ENCODE measurements at regions not wholly inside any gene's neighbourhood (a gene's known extent, or its start where the extent isn't known, plus 50 kb on each side); places are given as distances from the start of the nearest gene placed in this dataset.

GRCh38 chr4:144820728-144821085 lies 174.8 kb downstream of the HHIP start:
- H3K27ac Mint-ChIP-seq (ENCODE audit: unreplicated experiment): peak overlapping the region; percentile 78
- H3K27me3 Mint-ChIP-seq (ENCODE audit: low read depth, unreplicated experiment): no peaks in the 10 kb centered on the region

GRCh38 chr4:144831971-144832370 lies 186.0 kb downstream of the HHIP start:
- Histone ChIP-seq H3K27ac (ENCODE audit: low read depth, low read length) (no peak overlapping the region), H3K79me2 (ENCODE audit: insufficient read depth, low read length) (no peaks in the 10 kb centered on the region), H3K9me3 (ENCODE audit: insufficient read depth, low read depth, low read length) (no peaks in the 10 kb centered on the region), H3K36me3 (ENCODE audit: insufficient read depth, low read length) (no peaks in the 10 kb centered on the region), H3K9ac (ENCODE audit: low read length) (no peak overlapping the region), H4K20me1 (ENCODE audit: insufficient read depth, low read length) (no peaks in the 10 kb centered on the region), H3K4me1 (ENCODE audit: insufficient read depth, low read length) (no peaks in the 10 kb centered on the region), H3K4me3 (ENCODE audit: insufficient read depth, low read depth, low read length) (no peak overlapping the region), H2AFZ (ENCODE audit: low read depth, low read length) (no peak overlapping the region), H3K4me2 (ENCODE audit: low read length) (no peak overlapping the region), H3K27me3 (ENCODE audit: insufficient read depth, low read length) (no peaks in the 10 kb centered on the region)
- peaks cover 4% of the 10 kb centered on the region for H3K4me1 Mint-ChIP-seq (ENCODE audit: low read depth, unreplicated experiment)
- no peaks in the 10 kb centered on the region for H3K9me3 Mint-ChIP-seq (ENCODE audit: unreplicated experiment)
- no peaks in the 10 kb centered on the region for H3K27me3 Mint-ChIP-seq (ENCODE audit: low read depth, unreplicated experiment)
- H3K4me3 Mint-ChIP-seq (ENCODE audit: unreplicated experiment): no peak overlapping the region
- no peak for FAIRE-seq
- H3K36me3 Mint-ChIP-seq (ENCODE audit: low read depth, unreplicated experiment): peaks cover 1% of the 10 kb centered on the region
- DNase-seq (ENCODE audit: low read depth): no peak
- H3K27ac Mint-ChIP-seq (ENCODE audit: unreplicated experiment): no peak overlapping the region
- no peak for TF ChIP-seq EZH2 (IDR thresholded peaks at IDR 0.05; ENCODE audit: insufficient read depth, low read length)
- no peak for TF ChIP-seq CTCF (IDR thresholded peaks at IDR 0.05; ENCODE audit: insufficient read depth, low read depth, low read length)

More at GRCh38 chr4:144820728-144821085, 174.8 kb downstream of the HHIP start:
- no peak for TF ChIP-seq CTCF (IDR thresholded peaks at IDR 0.05; ENCODE audit: insufficient read depth, low read depth, low read length)
- TF ChIP-seq EZH2 (IDR thresholded peaks at IDR 0.05; ENCODE audit: insufficient read depth, low read length): no peak
- no peaks in the 10 kb centered on the region for H3K36me3 Mint-ChIP-seq (ENCODE audit: low read depth, unreplicated experiment)
- Histone ChIP-seq H3K9ac (ENCODE audit: low read length) (no peak overlapping the region), H3K36me3 (ENCODE audit: insufficient read depth, low read length) (no peaks in the 10 kb centered on the region), H3K27me3 (ENCODE audit: insufficient read depth, low read length) (no peaks in the 10 kb centered on the region), H3K4me1 (ENCODE audit: insufficient read depth, low read length) (peaks cover 14% of the 10 kb centered on the region), H3K27ac (ENCODE audit: low read depth, low read length) (peak overlapping the region; percentile 18), H2AFZ (ENCODE audit: low read depth, low read length) (no peak overlapping the region), H3K4me3 (ENCODE audit: insufficient read depth, low read depth, low read length) (no peak overlapping the region), H3K9me3 (ENCODE audit: insufficient read depth, low read depth, low read length) (no peaks in the 10 kb centered on the region), H4K20me1 (ENCODE audit: insufficient read depth, low read length) (no peaks in the 10 kb centered on the region), H3K79me2 (ENCODE audit: insufficient read depth, low read length) (no peaks in the 10 kb centered on the region), H3K4me2 (ENCODE audit: low read length) (peak overlapping the region; percentile 71)
- H3K9me3 Mint-ChIP-seq (ENCODE audit: unreplicated experiment): peaks cover 2% of the 10 kb centered on the region
- DNase-seq (ENCODE audit: low read depth) (peak; percentile 94), FAIRE-seq (no peak)
- H3K4me1 Mint-ChIP-seq (ENCODE audit: low read depth, unreplicated experiment): peaks cover 19% of the 10 kb centered on the region
- H3K4me3 Mint-ChIP-seq (ENCODE audit: unreplicated experiment): no peak overlapping the region

- TF ChIP-seq CTCF (IDR thresholded peaks at IDR 0.05; ENCODE audit: insufficient read depth, low read depth, low read length) (no peak), EZH2 (IDR thresholded peaks at IDR 0.05; ENCODE audit: insufficient read depth, low read length) (no peak)
- FAIRE-seq: no peak
These were observed 199.5 kb downstream of the HHIP start for GRCh38 chr4:144845411-144845810.

More at GRCh38 chr4:144845411-144845810, 199.5 kb downstream of the HHIP start:
- Histone ChIP-seq H3K9me3 (ENCODE audit: insufficient read depth, low read depth, low read length) (no peaks in the 10 kb centered on the region), H3K27me3 (ENCODE audit: insufficient read depth, low read length) (no peaks in the 10 kb centered on the region), H3K79me2 (ENCODE audit: insufficient read depth, low read length) (no peaks in the 10 kb centered on the region), H3K4me3 (ENCODE audit: insufficient read depth, low read depth, low read length) (no peak overlapping the region), H3K27ac (ENCODE audit: low read depth, low read length) (no peak overlapping the region), H2AFZ (ENCODE audit: low read depth, low read length) (no peak overlapping the region), H3K4me2 (ENCODE audit: low read length) (no peak overlapping the region), H3K9ac (ENCODE audit: low read length) (no peak overlapping the region), H3K36me3 (ENCODE audit: insufficient read depth, low read length) (no peaks in the 10 kb centered on the region), H3K4me1 (ENCODE audit: insufficient read depth, low read length) (no peaks in the 10 kb centered on the region), H4K20me1 (ENCODE audit: insufficient read depth, low read length) (no peaks in the 10 kb centered on the region)
- H3K27ac Mint-ChIP-seq (ENCODE audit: unreplicated experiment): no peak overlapping the region
- no peak for DNase-seq (ENCODE audit: low read depth)
- H3K4me1 Mint-ChIP-seq (ENCODE audit: low read depth, unreplicated experiment): no peaks in the 10 kb centered on the region
- H3K27me3 Mint-ChIP-seq (ENCODE audit: low read depth, unreplicated experiment): no peaks in the 10 kb centered on the region
- peaks cover 6% of the 10 kb centered on the region for H3K9me3 Mint-ChIP-seq (ENCODE audit: unreplicated experiment)
- H3K36me3 Mint-ChIP-seq (ENCODE audit: low read depth, unreplicated experiment): peaks cover 6% of the 10 kb centered on the region
- H3K4me3 Mint-ChIP-seq (ENCODE audit: unreplicated experiment): no peak overlapping the region

Measured in astrocyte (in vitro differentiated cells and primary cell).